SU-DHL-6 (cell line): ENCODE measurements at regions not wholly inside any gene's neighbourhood (a gene's known extent, or its start where the extent isn't known, plus 50 kb on each side); places are given as distances from the start of the nearest gene placed in this dataset.

Source experiments
- CTCF ChIP-seq: fragments of 200-600 bp; sonication (generic); IDR thresholded peaks from one replicate; pipeline ENCODE4 v1.5.1; 2017; ENCODE audit warnings: antibody characterized with exemption, mild to moderate bottlenecking, low read length, moderate library complexity; ENCODE audit not compliant: insufficient read depth, poor library complexity, severe bottlenecking
- EZH2phosphoT487 ChIP-seq: fragments of 200-600 bp; sonication (generic), shearing (Covaris generic); conservative IDR thresholded peaks from 2 replicates; pipeline ENCODE4 v1.6.1; 2018; ENCODE audit warnings: mild to moderate bottlenecking, antibody characterized with exemption, low read length, moderate library complexity, mixed read lengths

- no peak for TF ChIP-seq CTCF
- no peak for TF ChIP-seq EZH2phosphoT487
Measured at GRCh38 chr12:92621833-92622232, 81.0 kb upstream of the PLEKHG7 start.
